ENCODE measurements at regions not wholly inside any gene's neighbourhood (a gene's known extent, or its start where the extent isn't known, plus 50 kb on each side); places are given as distances from the start of the nearest gene placed in this dataset.

- TF ChIP-seq, protein P1, sequence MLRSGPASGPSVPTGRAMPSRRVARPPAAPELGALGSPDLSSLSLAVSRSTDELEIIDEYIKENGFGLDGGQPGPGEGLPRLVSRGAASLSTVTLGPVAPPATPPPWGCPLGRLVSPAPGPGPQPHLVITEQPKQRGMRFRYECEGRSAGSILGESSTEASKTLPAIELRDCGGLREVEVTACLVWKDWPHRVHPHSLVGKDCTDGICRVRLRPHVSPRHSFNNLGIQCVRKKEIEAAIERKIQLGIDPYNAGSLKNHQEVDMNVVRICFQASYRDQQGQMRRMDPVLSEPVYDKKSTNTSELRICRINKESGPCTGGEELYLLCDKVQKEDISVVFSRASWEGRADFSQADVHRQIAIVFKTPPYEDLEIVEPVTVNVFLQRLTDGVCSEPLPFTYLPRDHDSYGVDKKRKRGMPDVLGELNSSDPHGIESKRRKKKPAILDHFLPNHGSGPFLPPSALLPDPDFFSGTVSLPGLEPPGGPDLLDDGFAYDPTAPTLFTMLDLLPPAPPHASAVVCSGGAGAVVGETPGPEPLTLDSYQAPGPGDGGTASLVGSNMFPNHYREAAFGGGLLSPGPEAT (IDR thresholded peaks at IDR 0.05; ENCODE audit: low read depth) = no peak
Measured at GRCh38 chr3:20849975-20850374, 664.0 kb upstream of the SGO1 start (continued).

GRCh38 chr3:20846832-20847231 is 660.8 kb upstream of the SGO1 start:
- Histone ChIP-seq H3K27ac (ENCODE audit: control insufficient read depth, insufficient read depth) (no peak overlapping the region), H3K4me1 (ENCODE audit: control insufficient read depth, insufficient read depth, low read length) (no peaks in the 10 kb centered on the region)
- intact Hi-C loops (cut with micrococcal nuclease; ENCODE audit: unreplicated experiment) = no loop called here
- TF ChIP-seq ZZZ3 (IDR thresholded peaks at IDR 0.05; ENCODE audit: control insufficient read depth, insufficient read length, low read depth) (no peak), SREBF2 (IDR thresholded peaks at IDR 0.05; ENCODE audit: low read length) (no peak), ZNF24 (IDR thresholded peaks at IDR 0.05) (no peak), RBBP5 (conservative IDR thresholded peaks at IDR 0.05) (no peak), SIX5 (IDR thresholded peaks at IDR 0.05; ENCODE audit: low read depth, low read length, severe bottlenecking) (no peak), TAF1 (IDR thresholded peaks at IDR 0.05; ENCODE audit: borderline replicate concordance, low read depth, low read length) (no peak), SREBF1 (IDR thresholded peaks at IDR 0.05; ENCODE audit: low read length) (no peak), BACH1 (IDR thresholded peaks at IDR 0.05; ENCODE audit: borderline replicate concordance) (no peak), DPF2 (IDR thresholded peaks at IDR 0.05) (no peak), BCL3 (IDR thresholded peaks at IDR 0.05; ENCODE audit: borderline replicate concordance, insufficient read depth, low read depth, low read length, poor library complexity, severe bottlenecking) (no peak), FOS (IDR thresholded peaks at IDR 0.05; ENCODE audit: borderline replicate concordance, extremely low read depth, insufficient read length) (no peak), BCL11A (IDR thresholded peaks at IDR 0.05; ENCODE audit: low read depth, low read length) (no peak), CBFB (IDR thresholded peaks at IDR 0.05; ENCODE audit: low read depth) (no peak), CBX3 (IDR thresholded peaks at IDR 0.05; ENCODE audit: borderline replicate concordance, low read depth) (no peak), NFYB (IDR thresholded peaks at IDR 0.05; ENCODE audit: insufficient read depth, low read depth, low read length) (no peak)
- TF ChIP-seq, protein P2, sequence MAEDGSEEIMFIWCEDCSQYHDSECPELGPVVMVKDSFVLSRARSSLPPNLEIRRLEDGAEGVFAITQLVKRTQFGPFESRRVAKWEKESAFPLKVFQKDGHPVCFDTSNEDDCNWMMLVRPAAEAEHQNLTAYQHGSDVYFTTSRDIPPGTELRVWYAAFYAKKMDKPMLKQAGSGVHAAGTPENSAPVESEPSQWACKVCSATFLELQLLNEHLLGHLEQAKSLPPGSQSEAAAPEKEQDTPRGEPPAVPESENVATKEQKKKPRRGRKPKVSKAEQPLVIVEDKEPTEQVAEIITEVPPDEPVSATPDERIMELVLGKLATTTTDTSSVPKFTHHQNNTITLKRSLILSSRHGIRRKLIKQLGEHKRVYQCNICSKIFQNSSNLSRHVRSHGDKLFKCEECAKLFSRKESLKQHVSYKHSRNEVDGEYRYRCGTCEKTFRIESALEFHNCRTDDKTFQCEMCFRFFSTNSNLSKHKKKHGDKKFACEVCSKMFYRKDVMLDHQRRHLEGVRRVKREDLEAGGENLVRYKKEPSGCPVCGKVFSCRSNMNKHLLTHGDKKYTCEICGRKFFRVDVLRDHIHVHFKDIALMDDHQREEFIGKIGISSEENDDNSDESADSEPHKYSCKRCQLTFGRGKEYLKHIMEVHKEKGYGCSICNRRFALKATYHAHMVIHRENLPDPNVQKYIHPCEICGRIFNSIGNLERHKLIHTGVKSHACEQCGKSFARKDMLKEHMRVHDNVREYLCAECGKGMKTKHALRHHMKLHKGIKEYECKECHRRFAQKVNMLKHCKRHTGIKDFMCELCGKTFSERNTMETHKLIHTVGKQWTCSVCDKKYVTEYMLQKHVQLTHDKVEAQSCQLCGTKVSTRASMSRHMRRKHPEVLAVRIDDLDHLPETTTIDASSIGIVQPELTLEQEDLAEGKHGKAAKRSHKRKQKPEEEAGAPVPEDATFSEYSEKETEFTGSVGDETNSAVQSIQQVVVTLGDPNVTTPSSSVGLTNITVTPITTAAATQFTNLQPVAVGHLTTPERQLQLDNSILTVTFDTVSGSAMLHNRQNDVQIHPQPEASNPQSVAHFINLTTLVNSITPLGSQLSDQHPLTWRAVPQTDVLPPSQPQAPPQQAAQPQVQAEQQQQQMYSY (CRISPR knock-in tag; IDR thresholded peaks at IDR 0.05) = no peak

More at GRCh38 chr3:20846832-20847231, 660.8 kb upstream of the SGO1 start:
- no peaks in the 10 kb centered on the region for H3K36me3 ChIP-seq (ENCODE audit: control insufficient read depth in 2 of 2, insufficient read depth in 2 of 2, low read length in 1 of 2)
- no peak overlapping the region for H3K4me3 ChIP-seq
- POLR2A ChIA-PET = no interaction called here
- SMC1A ChIA-PET (ENCODE audit: uncharacterized antibody, unreplicated experiment) = interaction anchor here (1.2 kb wide), 1 partner anchor 21 kb away, joined by 3 read pairs; no protein-coding TSS in a partner anchor
- H2AFZ ChIP-seq (ENCODE audit: control insufficient read depth, low read depth, low read length) = no peak overlapping the region
- RAD21 ChIA-PET (ENCODE audit: unreplicated experiment) = no interaction called here
- H3K9me3 ChIP-seq (replicated peaks; ENCODE audit: control insufficient read depth, insufficient read depth, low read length) = no peaks in the 10 kb centered on the region
- no peaks in the 10 kb centered on the region for H4K20me1 ChIP-seq (ENCODE audit: control insufficient read depth, insufficient read depth)
- CTCF ChIA-PET = no interaction called here
- H3K9ac ChIP-seq (ENCODE audit: control insufficient read depth, insufficient read depth, low read length) = no peak overlapping the region
- no peaks in the 10 kb centered on the region for H3K27me3 ChIP-seq (replicated peaks in 1 of 2; ENCODE audit: control insufficient read depth in 2 of 2, insufficient read depth in 2 of 2, low read length in 1 of 2)
- no peak overlapping the region for H3K4me2 ChIP-seq (ENCODE audit: control insufficient read depth, insufficient read depth)
- 0% methylated on average over 3 of the region's 3 CpGs for WGBS (ENCODE audit: insufficient coverage, insufficient replicate concordance, low lambda C conversion rate, missing lambda C conversion rate)
- in situ Hi-C loops (cut with MboI) = no loop called here
- DNase-seq (ENCODE audit: low read depth, low spot score) = no peak
- FAIRE-seq = no peak
- ATAC-seq = no peak
- BruUV-seq (replicated peaks) = no TSS peak
- H3K79me2 ChIP-seq (ENCODE audit: control insufficient read depth, insufficient read depth, low read length) = no peaks in the 10 kb centered on the region
